ENCODE measurements at regions not wholly inside any gene's neighbourhood (a gene's known extent, or its start where the extent isn't known, plus 50 kb on each side); places are given as distances from the start of the nearest gene placed in this dataset.

- DNase-seq (ENCODE audit: low read depth in 2 of 2) = no peak
- TF ChIP-seq CTCF (IDR thresholded peaks at IDR 0.05; ENCODE audit: low read depth, low read length) = no peak
- H3K4me3 ChIP-seq (replicated peaks in 1 of 2; ENCODE audit: low read depth in 2 of 2, low read length in 2 of 2) = no peak overlapping the region
Observed at GRCh38 chr2:41894563-41895333, 153.1 kb upstream of the PKDCC start.

- no peak for TF ChIP-seq CTCF (IDR thresholded peaks at IDR 0.05; ENCODE audit: low read depth, low read length)
- no peak for DNase-seq (ENCODE audit: low read depth in 2 of 2)
Observed at GRCh38 chr2:41895334-41895664, 152.5 kb upstream of the PKDCC start.

GRCh38 chr2:41896186-41896846 lies 151.5 kb upstream of the PKDCC start:
- no peak overlapping the region for H3K4me3 ChIP-seq (replicated peaks in 1 of 2; ENCODE audit: low read depth in 2 of 2, low read length in 2 of 2)
- DNase-seq (ENCODE audit: low read depth in 2 of 2) = peak in 1 of 2 donors; percentile 16
- no peak for TF ChIP-seq CTCF (IDR thresholded peaks at IDR 0.05; ENCODE audit: low read depth, low read length)

More at GRCh38 chr2:41895334-41895664, 152.5 kb upstream of the PKDCC start:
- H3K4me3 ChIP-seq (replicated peaks in 1 of 2; ENCODE audit: low read depth in 2 of 2, low read length in 2 of 2) = no peak overlapping the region

GRCh38 chr2:41899189-41899588 lies 148.6 kb upstream of the PKDCC start:
- no peak for TF ChIP-seq CTCF (IDR thresholded peaks at IDR 0.05; ENCODE audit: low read depth, low read length)
- peak; percentile 15 to 39 for DNase-seq (ENCODE audit: low read depth in 2 of 2)

GRCh38 chr2:41900101-41900577 lies 147.7 kb upstream of the PKDCC start:
- DNase-seq (ENCODE audit: low read depth in 2 of 2) = no peak
- TF ChIP-seq CTCF (IDR thresholded peaks at IDR 0.05; ENCODE audit: low read depth, low read length) = no peak
- H3K4me3 ChIP-seq (replicated peaks in 1 of 2; ENCODE audit: low read depth in 2 of 2, low read length in 2 of 2) = no peak overlapping the region

More at GRCh38 chr2:41899189-41899588, 148.6 kb upstream of the PKDCC start:
- H3K4me3 ChIP-seq (replicated peaks in 1 of 2; ENCODE audit: low read depth in 2 of 2, low read length in 2 of 2) = no peak overlapping the region

GRCh38 chr2:41902897-41903296 lies 144.9 kb upstream of the PKDCC start:
- DNase-seq (ENCODE audit: low read depth in 2 of 2) = no peak
- TF ChIP-seq CTCF (IDR thresholded peaks at IDR 0.05; ENCODE audit: low read depth, low read length) = no peak
- no peak overlapping the region for H3K4me3 ChIP-seq (replicated peaks in 1 of 2; ENCODE audit: low read depth in 2 of 2, low read length in 2 of 2)

Data from cardiac fibroblast (primary cell).